Natural killer cell (primary cell): ENCODE measurements at regions not wholly inside any gene's neighbourhood (a gene's known extent, or its start where the extent isn't known, plus 50 kb on each side); places are given as distances from the start of the nearest gene placed in this dataset.

ENCODE experiments used
- ATAC-seq, 3 donors: fragments of 150-1000 bp in 2 of 3; fragments of 200-7000 bp in 1 of 3; cut with Tn5 transposase; 1 replicate in 1 of 3; 2 replicates in 2 of 3; pipeline ENCODE4 v1.10.0; 2021; ENCODE audit warnings: mild to moderate bottlenecking in 2 of 3, moderate library complexity in 2 of 3
- DNase-seq, 2 donors: peaks; one replicate each; pipeline versions ENCODE4 v3.0.0 to v3.0.0-alpha.2; 2013 to 2021; ENCODE audit warnings: mixed read lengths in 1 of 2
- H3K27ac ChIP-seq: one replicate; pipeline ENCODE4 v1.5.1; 2013; ENCODE audit warnings: mild to moderate bottlenecking, low read length
- H3K27me3 ChIP-seq: one replicate; pipeline ENCODE4 v1.6.1; 2013; ENCODE audit warnings: low read length; ENCODE audit not compliant: control insufficient read depth, insufficient read depth
- H3K36me3 ChIP-seq: one replicate; pipeline ENCODE4 v1.6.1; 2013; ENCODE audit warnings: low read length; ENCODE audit not compliant: control insufficient read depth, insufficient read depth
- H3K4me1 ChIP-seq: one replicate; pipeline ENCODE4 v1.6.1; 2013; ENCODE audit warnings: low read length; ENCODE audit not compliant: control insufficient read depth, insufficient read depth
- H3K4me3 ChIP-seq: one replicate; pipeline ENCODE4 v1.5.1; 2013; ENCODE audit warnings: low read length
- H3K9me3 ChIP-seq: one replicate; pipeline ENCODE4 v1.6.1; 2013; ENCODE audit warnings: low read length; ENCODE audit not compliant: control insufficient read depth, insufficient read depth
- H3K27ac Mint-ChIP-seq, 2 donors: one replicate each; pipeline ENCODE4 v1.8.0; 2022; ENCODE audit warnings: mild to moderate bottlenecking in 2 of 2, mixed read lengths in 2 of 2, moderate library complexity in 1 of 2
- H3K27me3 Mint-ChIP-seq, 2 donors: one replicate each; pipeline ENCODE4 v1.8.0; 2022; ENCODE audit warnings: low read depth in 2 of 2, mixed read lengths in 2 of 2
- H3K36me3 Mint-ChIP-seq: one replicate; pipeline ENCODE4 v1.8.0; 2022; ENCODE audit warnings: mixed read lengths
- H3K4me1 Mint-ChIP-seq, 2 donors: one replicate each; pipeline ENCODE4 v1.8.0; 2022; ENCODE audit warnings: mixed read lengths in 2 of 2
- H3K4me3 Mint-ChIP-seq: one replicate; pipeline ENCODE4 v1.8.0; 2022; ENCODE audit warnings: mild to moderate bottlenecking, moderate library complexity, mixed read lengths
- H3K9me3 Mint-ChIP-seq, 2 donors: one replicate each; pipeline ENCODE4 v1.8.0; 2022; ENCODE audit warnings: mixed read lengths in 2 of 2
- CTCF ChIP-seq: fragments of 200-600 bp; IDR thresholded peaks from one replicate; pipeline ENCODE4 v1.8.0; 2022; ENCODE audit warnings: antibody characterized with exemption
- WGBS: methylation state at CpG from one replicate; pipeline ENCODE4 v1.1.7; 2013; ENCODE audit warnings: missing lambda C conversion rate; ENCODE audit not compliant: insufficient coverage; 5-methylcytosine and 5-hydroxymethylcytosine counted together
- intact Hi-C: fragments of 100-400 bp; cut with micrococcal nuclease; formaldehyde crosslinking; loops from one replicate; pipeline ENCODE4 v1.14.2; 2022

- H3K9me3 Mint-ChIP-seq, result no peaks in the 10 kb centered on the region
- H3K4me3 Mint-ChIP-seq, result no peak overlapping the region
- H3K4me1 ChIP-seq, result no peaks in the 10 kb centered on the region
- TF ChIP-seq CTCF, result no peak
- no peaks in the 10 kb centered on the region for H3K36me3 ChIP-seq
- DNase-seq, result no peak
- H3K4me1 Mint-ChIP-seq, result no peaks in the 10 kb centered on the region
- ATAC-seq, result no peak
- no peak overlapping the region for H3K27ac Mint-ChIP-seq
- H3K4me3 ChIP-seq, result no peak overlapping the region
- WGBS, result 25% methylated on average over 2 of the region's 2 CpGs
- no peaks in the 10 kb centered on the region for H3K36me3 Mint-ChIP-seq
- no peaks in the 10 kb centered on the region for H3K27me3 ChIP-seq
- no peaks in the 10 kb centered on the region for H3K27me3 Mint-ChIP-seq
- no peak overlapping the region for H3K27ac ChIP-seq
- intact Hi-C loops, result no loop called here
- no peaks in the 10 kb centered on the region for H3K9me3 ChIP-seq
Measured at GRCh38 chr6:22754061-22754460, 184.7 kb downstream of the HDGFL1 start.

GRCh38 chr6:22755605-22756004 is 186.2 kb downstream of the HDGFL1 start:
- no peak overlapping the region for H3K4me3 Mint-ChIP-seq
- H3K36me3 Mint-ChIP-seq, result no peaks in the 10 kb centered on the region
- WGBS, result 100% methylated on average over 4 of the region's 4 CpGs
- TF ChIP-seq CTCF, result no peak
- no peaks in the 10 kb centered on the region for H3K9me3 ChIP-seq
- intact Hi-C loops, result no loop called here
- no peaks in the 10 kb centered on the region for H3K27me3 Mint-ChIP-seq
- H3K4me1 Mint-ChIP-seq, result no peaks in the 10 kb centered on the region
- H3K9me3 Mint-ChIP-seq, result peaks cover 0 to 2% of the 10 kb centered on the region in 2 donors
- no peak for DNase-seq
- H3K4me1 ChIP-seq, result no peaks in the 10 kb centered on the region
- no peak overlapping the region for H3K4me3 ChIP-seq
- no peaks in the 10 kb centered on the region for H3K36me3 ChIP-seq
- ATAC-seq, result no peak
- H3K27me3 ChIP-seq, result no peaks in the 10 kb centered on the region
- no peak overlapping the region for H3K27ac Mint-ChIP-seq
- no peak overlapping the region for H3K27ac ChIP-seq

- Mint-ChIP-seq H3K9me3 (peaks cover 0 to 2% of the 10 kb centered on the region in 2 donors), H3K4me1 (no peaks in the 10 kb centered on the region), H3K27me3 (no peaks in the 10 kb centered on the region), H3K4me3 (no peak overlapping the region), H3K27ac (no peak overlapping the region), H3K36me3 (no peaks in the 10 kb centered on the region)
- TF ChIP-seq CTCF, result no peak
- H3K36me3 ChIP-seq, result no peaks in the 10 kb centered on the region
- no peaks in the 10 kb centered on the region for H3K27me3 ChIP-seq
- DNase-seq (no peak), ATAC-seq (no peak)
- no peak overlapping the region for H3K4me3 ChIP-seq
- H3K9me3 ChIP-seq, result no peaks in the 10 kb centered on the region
- intact Hi-C loops, result no loop called here
- WGBS, result 90% methylated on average over 3 of the region's 3 CpGs
- H3K4me1 ChIP-seq, result no peaks in the 10 kb centered on the region
- H3K27ac ChIP-seq, result no peak overlapping the region
Measured at GRCh38 chr6:22756365-22756764, 187.0 kb downstream of the HDGFL1 start.

GRCh38 chr6:22764496-22764895 is 195.1 kb downstream of the HDGFL1 start:
- intact Hi-C loops, result no loop called here
- no peaks in the 10 kb centered on the region for H3K36me3 ChIP-seq
- H3K9me3 ChIP-seq, result no peaks in the 10 kb centered on the region
- H3K27ac ChIP-seq, result no peak overlapping the region
- Mint-ChIP-seq H3K4me1 (no peaks in the 10 kb centered on the region), H3K27me3 (no peaks in the 10 kb centered on the region), H3K4me3 (no peak overlapping the region), H3K27ac (no peak overlapping the region), H3K9me3 (peaks cover 8 to 9% of the 10 kb centered on the region in 2 donors), H3K36me3 (no peaks in the 10 kb centered on the region)
- no peak overlapping the region for H3K4me3 ChIP-seq
- no peaks in the 10 kb centered on the region for H3K4me1 ChIP-seq
- no peak for ATAC-seq
- H3K27me3 ChIP-seq, result no peaks in the 10 kb centered on the region
- TF ChIP-seq CTCF, result no peak
- no peak for DNase-seq
